NT2/D1 (cell line): ENCODE measurements at regions not wholly inside any gene's neighbourhood (a gene's known extent, or its start where the extent isn't known, plus 50 kb on each side); places are given as distances from the start of the nearest gene placed in this dataset.

ENCODE experiments used
- DNase-seq: peaks from one replicate; pipeline ENCODE4 v3.0.0-alpha.2; 2011; ENCODE audit warnings: low read depth, low spot score
- H3K27me3 ChIP-seq: 2 replicates; pipeline ENCODE4 v1.6.0; 2011; ENCODE audit warnings: mild to moderate bottlenecking; ENCODE audit not compliant: insufficient read length, insufficient read depth
- H3K36me3 ChIP-seq: 2 replicates; pipeline ENCODE4 v1.6.1; 2011; ENCODE audit warnings: mild to moderate bottlenecking, low read length, mixed read lengths; ENCODE audit not compliant: insufficient read depth, insufficient read length
- H3K4me1 ChIP-seq: 2 replicates; pipeline ENCODE4 v1.5.1; 2011; ENCODE audit not compliant: insufficient read depth, insufficient read length
- H3K4me3 ChIP-seq: 2 replicates; pipeline ENCODE4 v1.5.1; 2011; ENCODE audit warnings: low read depth; ENCODE audit not compliant: insufficient read length
- H3K9ac ChIP-seq: 2 replicates; pipeline ENCODE4 v1.6.0; 2011; ENCODE audit warnings: low read depth; ENCODE audit not compliant: insufficient read length
- H3K9me3 ChIP-seq: 2 replicates; pipeline ENCODE4 v1.5.1; 2011; ENCODE audit warnings: mild to moderate bottlenecking, low read length; ENCODE audit not compliant: insufficient read depth
- SUZ12 ChIP-seq: IDR thresholded peaks from 2 replicates; pipeline ENCODE4 v1.6.1; 2011; ENCODE audit not compliant: insufficient read length, insufficient read depth; ENCODE audit errors: extremely low read depth
- YY1 ChIP-seq: IDR thresholded peaks from 2 replicates; pipeline ENCODE4 v1.6.1; 2011; ENCODE audit not compliant: insufficient read length, insufficient read depth
- ZNF274 ChIP-seq: IDR thresholded peaks from 2 replicates; pipeline ENCODE4 v1.6.1; 2011; ENCODE audit warnings: mild to moderate bottlenecking, low read depth, low read length

- Histone ChIP-seq H3K4me1 (no peaks in the 10 kb centered on the region), H3K9me3 (peaks cover 4% of the 10 kb centered on the region; the same call in 1 of the 2 replicates), H3K9ac (no peak overlapping the region), H3K4me3 (no peak overlapping the region), H3K36me3 (no peaks in the 10 kb centered on the region), H3K27me3 (no peaks in the 10 kb centered on the region)
- no peak for DNase-seq
- TF ChIP-seq ZNF274 (no peak), SUZ12 (no peak), YY1 (no peak)
Measured at GRCh38 chr6:11439017-11439420, 98.5 kb upstream of the TMEM170B start.

- H3K9me3 ChIP-seq, result peaks cover 4% of the 10 kb centered on the region; the same call in 1 of the 2 replicates
- H3K27me3 ChIP-seq, result no peaks in the 10 kb centered on the region
- no peak overlapping the region for H3K9ac ChIP-seq
- H3K36me3 ChIP-seq, result no peaks in the 10 kb centered on the region
- no peaks in the 10 kb centered on the region for H3K4me1 ChIP-seq
- no peak for TF ChIP-seq YY1
- TF ChIP-seq SUZ12, result no peak
- no peak for TF ChIP-seq ZNF274
- DNase-seq, result no peak
- no peak overlapping the region for H3K4me3 ChIP-seq
Measured at GRCh38 chr6:11437824-11438459, 99.6 kb upstream of the TMEM170B start.

GRCh38 chr6:11436508-11437096 is 100.9 kb upstream of the TMEM170B start:
- no peak for TF ChIP-seq ZNF274
- TF ChIP-seq YY1, result no peak
- no peak for TF ChIP-seq SUZ12
- H3K9ac ChIP-seq, result no peak overlapping the region
- H3K4me1 ChIP-seq, result no peaks in the 10 kb centered on the region
- H3K36me3 ChIP-seq, result no peaks in the 10 kb centered on the region
- H3K4me3 ChIP-seq, result no peak overlapping the region
- H3K27me3 ChIP-seq, result no peaks in the 10 kb centered on the region
- DNase-seq, result no peak
- peaks cover 4% of the 10 kb centered on the region; the same call in 1 of the 2 replicates for H3K9me3 ChIP-seq

DNA sequence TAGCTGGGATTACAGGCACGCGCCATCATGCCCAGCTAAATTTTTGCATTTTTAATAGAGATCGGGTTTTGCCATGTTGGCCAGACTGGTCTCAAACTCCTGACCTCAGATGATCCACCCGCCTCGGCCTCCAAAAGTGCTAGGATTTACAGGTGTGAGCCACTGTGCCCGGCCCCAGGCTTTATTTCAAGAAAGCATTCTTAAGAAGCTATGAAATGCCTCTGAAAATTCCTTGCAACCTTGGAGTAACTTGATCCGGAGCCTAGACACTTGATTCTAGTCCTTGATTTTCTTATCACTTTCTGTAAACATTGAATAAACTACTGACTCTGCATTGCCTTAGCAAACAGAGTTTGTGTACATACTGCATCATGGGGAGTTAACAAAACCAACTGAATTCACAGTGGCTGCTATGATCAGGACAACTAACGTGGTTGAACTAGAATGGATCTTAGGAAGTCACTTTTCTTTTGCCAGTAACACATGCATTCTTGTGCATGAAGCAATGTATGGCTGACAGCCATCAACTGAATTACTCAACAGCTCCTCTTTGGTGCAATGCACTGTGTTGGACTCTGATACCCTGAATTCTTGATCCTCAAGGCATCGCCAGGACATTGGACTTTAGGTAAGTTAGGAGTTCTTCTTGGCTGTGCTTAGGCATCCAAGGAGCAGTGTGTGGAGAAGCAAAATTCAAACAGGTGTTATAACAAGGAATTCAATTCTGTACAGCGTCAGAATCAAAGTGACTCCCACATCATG is 102.8 kb upstream of the TMEM170B start:
- TF ChIP-seq SUZ12, result no peak
- no peak for TF ChIP-seq YY1
- no peak for TF ChIP-seq ZNF274
- no peak overlapping the region for H3K4me3 ChIP-seq
- DNase-seq, result no peak
- H3K36me3 ChIP-seq, result no peaks in the 10 kb centered on the region
- no peak overlapping the region for H3K9ac ChIP-seq
- peaks cover 4% of the 10 kb centered on the region for H3K4me1 ChIP-seq
- H3K27me3 ChIP-seq, result no peaks in the 10 kb centered on the region
- H3K9me3 ChIP-seq, result peaks cover 4% of the 10 kb centered on the region; the same call in 1 of the 2 replicates

DNA sequence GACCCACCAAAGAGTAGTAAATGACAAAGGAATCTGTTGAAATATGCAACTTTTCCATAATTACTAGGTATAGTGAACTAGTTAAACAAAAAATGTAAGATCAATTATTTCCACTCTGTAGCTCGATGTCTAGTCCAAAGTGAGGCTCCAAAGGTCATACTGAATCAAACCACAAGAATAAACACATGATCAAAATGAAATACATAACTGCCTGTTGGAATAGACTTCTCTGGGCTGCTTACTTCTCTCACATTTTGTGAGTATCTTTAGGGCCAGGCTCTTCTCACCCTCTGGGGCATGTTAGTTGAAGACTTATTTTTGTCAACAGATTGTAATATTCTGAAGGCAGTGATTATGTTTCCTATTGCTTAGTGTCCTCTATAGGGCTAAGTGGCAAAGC is 103.7 kb upstream of the TMEM170B start:
- peaks cover 4% of the 10 kb centered on the region; the same call in 1 of the 2 replicates for H3K9me3 ChIP-seq
- no peak for DNase-seq
- H3K27me3 ChIP-seq, result no peaks in the 10 kb centered on the region
- no peak overlapping the region for H3K4me3 ChIP-seq
- no peaks in the 10 kb centered on the region for H3K36me3 ChIP-seq
- H3K9ac ChIP-seq, result no peak overlapping the region
- no peak for TF ChIP-seq YY1
- TF ChIP-seq ZNF274, result no peak
- TF ChIP-seq SUZ12, result no peak
- peaks cover 4% of the 10 kb centered on the region for H3K4me1 ChIP-seq

DNA sequence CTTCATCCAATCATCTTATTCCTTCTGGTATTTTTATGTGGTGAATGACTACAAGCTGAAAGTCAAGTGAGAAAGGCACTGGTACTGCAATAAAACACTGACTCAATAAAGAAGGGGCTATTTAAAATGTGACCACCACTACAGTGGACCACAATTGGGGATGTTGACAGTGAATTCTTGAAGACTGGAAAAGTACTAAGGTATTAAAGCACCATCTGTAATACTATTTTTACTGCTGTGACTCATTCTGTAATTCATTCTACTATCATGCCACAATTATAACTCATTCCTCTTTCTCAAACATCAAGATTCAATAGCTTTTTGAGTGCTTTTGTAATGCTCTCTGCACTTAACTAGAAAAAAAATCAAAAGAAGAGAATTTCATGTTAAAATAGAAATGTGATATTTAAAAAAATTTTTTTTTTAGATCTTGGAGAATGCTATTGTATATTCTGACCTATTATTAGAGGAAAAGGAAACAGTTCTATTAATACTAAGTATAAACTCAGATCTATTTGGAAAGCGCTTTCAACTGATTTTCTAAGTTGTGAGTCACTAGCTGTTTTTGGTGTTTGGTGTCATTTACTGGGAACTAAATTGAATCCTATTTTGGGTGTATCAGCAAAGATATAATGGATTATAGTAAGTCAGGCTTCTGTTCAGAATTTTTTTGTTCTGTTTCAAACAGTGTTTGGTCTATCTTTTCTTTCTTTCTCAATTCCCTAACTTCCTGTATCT is 104.7 kb upstream of the TMEM170B start:
- peaks cover 4% of the 10 kb centered on the region; the same call in 1 of the 2 replicates for H3K9me3 ChIP-seq
- no peak for DNase-seq
- H3K36me3 ChIP-seq, result no peaks in the 10 kb centered on the region
- peaks cover 4% of the 10 kb centered on the region for H3K4me1 ChIP-seq
- TF ChIP-seq SUZ12 (no peak), ZNF274 (no peak), YY1 (no peak)
- no peak overlapping the region for H3K9ac ChIP-seq
- H3K27me3 ChIP-seq, result no peaks in the 10 kb centered on the region
- H3K4me3 ChIP-seq, result no peak overlapping the region

GRCh38 chr6:11432091-11432490 is 105.5 kb upstream of the TMEM170B start:
- DNase-seq, result no peak
- H3K9me3 ChIP-seq, result peaks cover 4% of the 10 kb centered on the region; the same call in 1 of the 2 replicates
- peaks cover 4% of the 10 kb centered on the region for H3K4me1 ChIP-seq
- H3K36me3 ChIP-seq, result no peaks in the 10 kb centered on the region
- no peak overlapping the region for H3K4me3 ChIP-seq
- TF ChIP-seq YY1, result no peak
- TF ChIP-seq SUZ12, result no peak
- no peak for TF ChIP-seq ZNF274
- no peak overlapping the region for H3K9ac ChIP-seq
- no peaks in the 10 kb centered on the region for H3K27me3 ChIP-seq
